CD1c-positive myeloid dendritic cell (primary cell): ENCODE measurements at regions not wholly inside any gene's neighbourhood (a gene's known extent, or its start where the extent isn't known, plus 50 kb on each side); places are given as distances from the start of the nearest gene placed in this dataset.
A peak's percentile ranks its signal among the peaks of the same experiment; 100 is the strongest.
"Not testable (repeated sequence)": the region's sequence is repeated elsewhere in the genome, so short reads cannot be mapped to it uniquely, and the experiment has no call there.

Source experiments
- DNase-seq: peaks from one replicate; pipeline ENCODE4 v3.0.0-alpha.2; 2016; ENCODE audit errors: extremely low spot score

DNA sequence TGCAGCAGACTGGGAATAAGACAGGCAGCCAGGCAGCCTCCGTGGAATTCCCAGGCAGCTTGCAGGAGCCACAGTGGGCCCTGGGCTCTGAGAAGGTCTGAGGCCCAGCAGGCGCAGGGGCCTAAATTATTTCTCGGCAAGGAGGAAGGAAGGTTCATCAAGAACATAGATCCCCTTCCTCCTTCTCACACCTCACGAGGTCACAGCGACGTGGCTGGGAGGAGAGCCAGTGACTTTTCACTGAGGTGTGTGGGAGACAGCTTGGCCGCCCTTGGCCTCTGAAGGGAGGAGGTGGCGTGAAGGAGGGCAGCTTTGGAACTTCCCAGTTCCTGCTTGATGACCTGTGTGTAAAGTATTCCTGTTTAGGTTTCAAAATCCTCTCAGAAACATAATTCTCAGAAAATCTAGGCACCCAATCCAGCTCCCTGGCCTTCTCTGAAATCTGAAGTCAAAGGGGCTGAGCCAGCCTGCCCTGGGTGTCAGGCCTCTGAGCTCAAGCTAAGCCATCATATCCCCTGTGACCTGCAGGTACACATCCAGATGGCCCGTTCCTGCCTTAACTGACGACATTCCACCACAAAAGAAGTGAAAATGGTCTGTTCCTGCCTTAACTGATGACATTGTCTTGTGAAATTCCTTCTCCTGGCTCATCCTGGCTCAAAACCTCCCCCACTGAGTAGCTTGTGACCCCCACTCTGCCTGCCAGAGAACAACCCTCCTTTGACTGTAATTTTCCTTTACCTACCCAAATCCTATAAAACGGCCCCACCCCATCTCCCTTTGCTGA, 161.0 kb downstream of the ADRA2C start:
- DNase-seq: not testable (repeated sequence)

DNA sequence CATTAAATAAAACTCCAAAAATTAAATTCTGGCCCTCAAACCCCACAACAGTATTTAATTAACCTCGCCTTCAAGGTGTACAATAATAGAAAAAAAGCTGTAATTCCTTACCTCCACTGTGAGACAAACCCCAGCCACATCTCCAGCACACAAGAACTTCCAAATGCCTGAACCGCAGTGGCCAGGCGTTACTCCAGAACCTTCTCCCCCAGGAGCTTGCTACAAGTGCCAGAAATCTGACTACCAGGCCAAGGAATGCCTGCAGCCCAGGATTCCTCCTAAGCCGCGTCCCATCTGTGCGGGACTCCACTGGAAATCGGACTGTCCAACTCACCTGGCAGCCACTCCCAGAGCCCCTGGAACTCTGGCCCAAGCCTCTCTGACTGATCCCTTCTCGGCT, 163.2 kb downstream of the ADRA2C start:
- not testable (repeated sequence) for DNase-seq

- DNase-seq: not testable (repeated sequence)
These were observed 166.5 kb downstream of the ADRA2C start for GRCh38 chr4:3932734-3933133.

- not testable (repeated sequence) for DNase-seq
These were observed 169.2 kb downstream of the ADRA2C start for GRCh38 chr4:3935406-3935805.

GRCh38 chr4:3936184-3936583, 170.0 kb downstream of the ADRA2C start:
- DNase-seq: no peak

DNA sequence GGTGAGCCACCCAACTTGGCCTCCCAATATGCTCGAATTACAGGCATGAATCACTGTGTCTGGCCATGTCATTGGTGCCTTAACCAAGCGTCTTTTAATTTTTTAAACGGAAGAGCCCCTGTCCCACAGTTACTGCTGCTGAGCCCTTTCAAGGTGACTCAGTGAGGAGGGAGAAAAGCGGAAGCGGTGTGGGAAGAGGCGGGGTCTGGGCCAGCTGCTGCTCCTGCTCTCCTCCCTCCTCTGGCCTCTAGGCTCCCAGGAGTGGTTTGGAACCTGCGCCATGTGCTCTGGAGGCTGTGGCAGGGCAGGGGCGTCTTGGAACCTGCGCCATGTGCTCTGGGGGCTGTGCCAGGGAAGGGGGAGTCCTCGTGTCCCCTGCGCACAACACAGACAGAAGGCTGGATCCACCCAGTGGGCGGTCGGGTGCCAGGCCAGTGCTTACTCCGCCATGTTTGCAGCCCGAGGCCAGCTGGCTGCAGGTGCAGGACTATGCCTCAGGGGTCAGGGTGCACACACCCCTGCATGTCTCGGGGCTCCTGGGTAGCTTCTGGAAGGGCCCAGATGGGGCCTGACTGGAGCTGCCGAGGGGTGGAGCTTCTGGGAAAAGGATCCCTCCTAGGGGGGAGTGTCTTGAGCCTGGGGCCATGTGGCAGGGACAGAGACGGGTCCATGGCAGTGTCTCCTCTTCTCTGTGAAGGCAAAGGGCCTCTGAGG, 171.8 kb downstream of the ADRA2C start:
- DNase-seq: peak; percentile 25

DNA sequence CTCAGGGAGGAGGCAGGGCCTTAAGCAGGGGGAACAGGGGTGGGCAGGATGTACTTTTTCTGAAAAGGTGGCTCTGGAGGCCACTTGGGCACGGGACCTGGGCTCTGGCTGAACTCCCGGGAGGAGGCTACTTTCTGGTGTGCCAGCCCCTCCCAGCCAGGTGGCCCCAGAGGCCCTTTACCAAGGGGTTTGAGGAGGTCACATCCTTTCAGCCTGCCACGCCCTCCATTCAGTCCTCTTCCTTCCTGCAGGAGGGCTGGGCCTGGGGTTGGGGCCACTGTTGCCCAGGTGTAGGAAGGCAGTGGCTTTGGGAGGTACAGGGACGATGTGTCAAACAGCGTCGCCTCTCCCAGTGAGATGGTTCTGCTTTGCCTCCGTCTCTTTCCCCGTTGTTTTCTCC, 172.5 kb downstream of the ADRA2C start:
- not testable (repeated sequence) for DNase-seq

DNA sequence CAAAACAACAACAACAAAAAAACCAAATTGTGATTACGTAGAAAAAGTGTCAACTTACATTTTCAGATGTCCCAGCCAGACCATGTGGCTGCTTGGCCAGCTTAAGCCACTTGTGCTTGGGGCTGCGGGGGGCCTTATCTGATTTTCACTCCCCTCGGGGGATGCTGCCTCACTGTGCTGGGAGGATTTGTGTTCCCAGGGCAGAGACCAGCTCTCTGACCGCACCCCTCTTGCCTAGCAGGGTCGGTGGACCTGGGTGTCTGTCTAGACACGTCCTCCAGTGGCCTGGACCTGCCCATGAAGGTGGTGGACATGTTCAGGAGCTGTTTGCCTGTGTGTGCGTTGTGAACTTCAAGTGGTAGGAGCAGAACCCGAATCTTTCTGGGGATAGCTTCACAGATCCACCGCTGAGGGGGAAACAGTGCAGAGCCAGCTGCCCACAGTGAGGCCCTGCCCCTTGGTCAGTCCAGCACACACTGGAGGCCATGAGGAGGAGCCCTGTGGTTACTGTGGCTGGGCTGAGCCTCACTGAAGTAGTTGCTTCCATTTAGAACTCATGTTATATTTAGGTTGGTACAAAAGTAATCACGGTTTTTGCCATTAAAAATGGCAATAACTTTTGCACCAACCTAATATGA, 173.9 kb downstream of the ADRA2C start:
- DNase-seq: not testable (repeated sequence)

- DNase-seq: not testable (repeated sequence)
These were observed 175.7 kb downstream of the ADRA2C start for GRCh38 chr4:3941735-3942522.

GRCh38 chr4:3942569-3942971, 176.4 kb downstream of the ADRA2C start:
- DNase-seq: peak; percentile 48

DNA sequence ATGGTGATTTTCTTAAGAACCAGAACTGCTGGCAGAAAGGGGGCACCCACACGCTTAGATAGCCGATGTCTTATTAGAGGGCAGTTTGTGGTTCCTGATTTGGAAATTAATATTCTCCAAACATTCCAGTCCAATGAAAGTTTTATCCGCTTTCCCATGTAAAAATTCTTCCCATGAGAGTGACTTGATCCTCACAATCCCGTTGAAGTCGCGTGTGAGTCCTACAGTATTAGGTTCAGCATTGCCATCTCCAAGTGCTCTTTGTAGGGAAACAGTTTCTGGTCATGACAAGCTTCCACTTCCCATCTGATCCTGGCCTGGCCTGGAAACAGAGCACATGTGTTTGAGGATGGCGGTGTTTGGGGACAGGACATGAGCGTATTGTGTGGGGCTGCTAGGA, 176.9 kb downstream of the ADRA2C start:
- DNase-seq: not testable (repeated sequence)

DNA sequence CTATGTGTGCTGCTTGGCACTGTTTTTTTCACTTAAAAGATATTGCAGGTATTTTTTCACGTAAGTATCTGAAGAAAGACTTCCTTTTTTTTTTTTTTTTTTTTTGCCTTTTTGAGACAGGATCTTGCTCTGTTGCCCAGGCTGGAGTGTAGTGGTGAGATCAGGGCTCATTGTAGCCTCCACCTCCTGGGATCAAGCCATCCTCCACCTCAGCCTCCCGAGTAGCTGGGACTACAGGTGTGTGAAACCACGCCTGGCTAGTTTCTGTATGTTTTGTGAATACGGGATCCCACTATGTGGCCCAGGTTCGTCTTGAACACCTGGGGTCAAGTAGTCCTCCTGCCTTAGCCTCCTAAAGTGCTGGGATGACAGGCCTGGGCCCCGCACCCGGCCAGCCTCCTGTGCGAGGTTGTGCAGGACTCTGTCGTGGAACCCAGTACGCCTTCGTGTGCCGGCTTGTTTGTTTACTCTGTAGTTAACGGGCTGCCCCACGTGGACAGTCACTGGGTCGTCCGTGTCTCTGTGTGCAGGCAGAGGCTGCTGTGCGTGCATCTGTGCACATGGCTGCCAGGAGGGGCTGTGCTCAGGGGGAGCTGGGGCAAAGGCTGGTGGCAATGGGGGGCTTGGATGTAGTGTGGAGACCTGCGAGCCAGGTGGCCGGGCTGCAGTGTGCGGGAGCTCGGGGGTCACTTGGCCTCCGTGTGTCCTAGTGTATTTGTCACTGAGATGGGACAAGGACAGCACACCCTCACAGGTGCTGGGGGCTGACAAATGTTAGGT, 179.5 kb downstream of the ADRA2C start:
- no peak for DNase-seq

GRCh38 chr4:3946553-3946952, 180.4 kb downstream of the ADRA2C start:
- not testable (repeated sequence) for DNase-seq

DNA sequence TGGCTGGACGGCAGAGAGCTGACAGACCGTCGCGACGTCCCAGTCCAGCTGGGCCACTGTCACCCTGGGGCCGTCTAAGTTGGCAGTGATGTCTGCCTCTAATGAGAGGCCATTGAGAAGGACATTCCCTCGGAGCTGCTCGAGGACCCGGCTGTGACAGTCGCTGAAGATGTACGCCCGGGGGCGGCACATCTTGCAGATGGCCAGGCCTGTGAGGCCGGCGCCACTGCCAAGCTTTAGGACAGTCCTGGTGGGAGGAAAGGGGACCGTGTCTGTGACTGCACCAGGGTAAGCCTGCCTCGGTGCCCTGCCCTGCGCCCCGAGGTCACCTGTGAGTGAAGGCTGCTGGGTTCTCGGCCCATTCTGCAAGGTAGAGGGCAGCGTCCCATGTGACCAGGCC, 181.6 kb downstream of the ADRA2C start:
- not testable (repeated sequence) for DNase-seq

DNA sequence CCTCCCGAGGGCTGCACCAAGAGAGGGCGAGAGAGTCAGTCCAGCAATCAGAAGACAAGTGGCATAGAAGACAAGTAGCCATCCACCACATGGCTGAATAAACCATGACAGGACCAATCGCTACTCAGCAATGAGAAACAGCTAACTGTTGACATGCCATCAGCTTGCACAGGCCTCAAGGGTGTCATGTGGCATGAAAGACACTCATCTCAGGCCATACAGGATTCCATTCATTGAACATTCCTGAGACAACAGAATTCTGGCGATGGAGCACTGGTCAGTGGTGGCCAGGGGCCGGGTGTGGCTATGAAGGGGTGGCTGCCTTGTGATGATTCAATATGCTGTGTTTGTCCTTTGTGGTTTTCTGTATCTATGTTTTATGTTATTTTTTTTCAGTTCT, 182.0 kb downstream of the ADRA2C start:
- DNase-seq: not testable (repeated sequence)

DNA sequence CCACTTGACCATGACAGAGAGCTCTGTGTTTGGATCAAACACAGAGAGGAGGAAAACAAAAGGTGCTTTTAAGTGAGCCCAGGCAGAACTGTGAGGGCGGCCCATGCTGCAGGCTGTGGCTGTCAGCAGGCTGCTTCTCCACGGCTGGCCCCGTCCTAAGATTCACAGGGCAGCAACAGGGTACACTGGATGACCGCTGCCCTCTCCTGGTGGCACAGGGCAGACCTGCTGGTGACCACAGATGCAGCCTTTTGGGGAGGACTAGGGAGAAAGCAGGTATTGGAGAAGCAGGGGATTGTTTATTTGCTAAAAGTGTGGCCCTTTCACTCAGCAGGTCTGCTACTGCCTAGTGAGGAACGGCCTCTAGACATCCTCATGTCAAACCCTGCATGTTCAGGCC, 183.7 kb downstream of the ADRA2C start:
- peak; percentile 32 for DNase-seq

DNA sequence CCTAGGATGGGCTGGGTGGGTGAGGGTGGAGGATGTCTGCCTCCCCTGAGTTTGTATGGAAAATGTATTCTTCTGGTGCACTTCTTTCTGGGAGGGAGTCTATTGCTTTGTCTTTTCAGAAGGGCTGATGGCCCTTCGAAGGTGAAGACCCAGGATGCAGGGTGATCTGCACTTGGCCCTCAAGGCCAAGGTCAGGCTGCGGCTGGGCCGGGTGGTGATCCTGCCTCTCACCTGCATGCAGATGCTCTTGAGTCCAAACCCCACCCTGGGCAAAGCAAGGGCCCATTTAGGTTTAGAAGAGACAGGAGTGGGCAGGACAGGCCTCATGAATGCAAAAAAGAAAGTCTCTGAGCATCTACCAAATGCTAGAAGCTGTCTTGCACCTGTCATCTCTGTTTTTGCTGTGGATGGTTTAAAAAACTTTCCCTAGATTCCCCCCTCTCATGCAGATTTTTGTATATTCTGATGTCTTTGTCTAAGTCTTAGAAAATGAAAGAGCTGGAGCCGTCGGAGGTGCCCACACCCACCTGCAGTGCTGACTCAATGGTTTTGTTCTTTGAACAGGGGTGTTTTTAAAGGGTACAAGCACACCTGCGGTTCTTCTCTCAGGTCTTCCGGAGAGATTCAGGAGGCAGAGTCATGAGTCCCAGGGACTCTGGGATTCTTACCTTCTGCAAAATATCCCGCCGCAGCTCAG, 186.4 kb downstream of the ADRA2C start:
- not testable (repeated sequence) for DNase-seq

DNA sequence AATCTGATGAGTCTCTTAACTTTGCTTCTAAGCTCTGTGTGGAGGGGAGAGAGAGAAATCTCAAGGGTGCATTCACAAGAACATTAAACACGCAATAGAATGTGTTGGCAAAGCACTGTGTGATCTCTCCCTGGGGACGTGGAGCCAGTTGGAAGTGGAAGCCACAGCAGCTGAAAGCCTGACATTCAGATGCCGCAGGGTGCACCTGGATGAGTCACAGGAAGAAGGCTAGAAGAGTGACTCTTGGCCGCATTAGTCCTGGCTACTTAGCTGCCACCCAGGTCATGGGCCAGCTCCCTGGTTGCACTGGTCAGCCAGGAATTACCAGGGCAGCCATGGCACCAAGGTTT, 186.9 kb downstream of the ADRA2C start:
- DNase-seq: not testable (repeated sequence)

DNA sequence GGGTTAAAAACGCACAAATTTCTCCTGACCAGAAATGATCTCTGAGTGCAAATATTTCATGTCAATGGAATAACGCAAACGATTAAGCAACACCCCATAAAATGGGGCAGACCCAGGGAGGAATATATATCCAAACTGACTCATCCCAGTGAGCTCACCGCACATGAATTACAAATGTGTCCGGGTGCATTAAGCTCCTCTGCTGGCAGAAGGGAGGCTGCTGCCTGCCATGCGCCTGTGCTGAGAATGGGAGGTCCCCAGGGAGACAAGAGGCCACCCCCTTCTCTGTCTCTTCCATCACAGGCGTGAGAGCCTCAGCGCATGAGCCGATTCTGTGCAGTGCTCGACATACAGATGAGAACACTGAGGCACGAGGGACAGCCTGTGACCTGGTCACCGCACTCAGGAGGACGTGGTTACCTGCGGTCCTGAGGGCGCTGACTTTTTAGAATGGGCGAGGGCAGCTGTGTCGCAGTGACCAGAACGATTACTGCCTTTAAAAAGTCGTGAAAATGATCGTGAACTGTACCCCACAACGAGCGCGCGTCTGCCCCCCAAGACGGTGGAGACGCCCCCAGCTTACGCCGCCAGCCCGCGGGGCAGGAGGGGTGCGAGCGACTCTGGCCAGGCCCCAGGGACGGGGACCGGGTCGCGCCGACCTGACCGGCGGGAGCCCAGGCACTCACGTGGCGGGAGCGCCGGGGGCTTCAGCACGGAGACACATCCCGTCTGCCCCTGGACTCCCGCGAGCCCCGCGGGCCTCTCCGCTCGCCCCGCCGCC, 188.5 kb downstream of the ADRA2C start:
- peak; percentile 62 for DNase-seq
